ENCODE measurements at regions not wholly inside any gene's neighbourhood (a gene's known extent, or its start where the extent isn't known, plus 50 kb on each side); places are given as distances from the start of the nearest gene placed in this dataset.

GRCh38 chr20:60224914-60225313 lies 266.7 kb downstream of the CDH26 start:
- H3K27me3 Mint-ChIP-seq: peaks cover 3% of the 10 kb centered on the region
- no peak overlapping the region for H3K27ac Mint-ChIP-seq
- no peaks in the 10 kb centered on the region for H3K36me3 Mint-ChIP-seq
- H3K4me1 Mint-ChIP-seq: no peaks in the 10 kb centered on the region
- H3K9me3 Mint-ChIP-seq: peaks cover 3% of the 10 kb centered on the region
- DNase-seq (ENCODE audit: low spot score in 2 of 2) (no peak), ATAC-seq (ENCODE audit: low read depth) (no peak)
- no peak overlapping the region for H3K4me3 Mint-ChIP-seq

GRCh38 chr20:60228255-60228654 lies 270.0 kb downstream of the CDH26 start:
- Mint-ChIP-seq H3K9me3 (peaks cover 3% of the 10 kb centered on the region), H3K27ac (no peak overlapping the region), H3K4me3 (no peak overlapping the region), H3K36me3 (no peaks in the 10 kb centered on the region), H3K4me1 (no peaks in the 10 kb centered on the region), H3K27me3 (no peaks in the 10 kb centered on the region)
- ATAC-seq (ENCODE audit: low read depth): no peak
- DNase-seq (ENCODE audit: low spot score in 2 of 2): no peak

GRCh38 chr20:60232380-60232779 lies 274.2 kb downstream of the CDH26 start:
- H3K27me3 Mint-ChIP-seq: no peaks in the 10 kb centered on the region
- no peaks in the 10 kb centered on the region for H3K36me3 Mint-ChIP-seq
- no peak for ATAC-seq (ENCODE audit: low read depth)
- peaks cover 5% of the 10 kb centered on the region for H3K9me3 Mint-ChIP-seq
- H3K4me1 Mint-ChIP-seq: no peaks in the 10 kb centered on the region
- no peak overlapping the region for H3K4me3 Mint-ChIP-seq
- DNase-seq (ENCODE audit: low spot score in 2 of 2): no peak
- no peak overlapping the region for H3K27ac Mint-ChIP-seq

- no peak overlapping the region for H3K27ac Mint-ChIP-seq
- no peaks in the 10 kb centered on the region for H3K36me3 Mint-ChIP-seq
- peaks cover 5% of the 10 kb centered on the region for H3K9me3 Mint-ChIP-seq
- no peaks in the 10 kb centered on the region for H3K27me3 Mint-ChIP-seq
- no peak overlapping the region for H3K4me3 Mint-ChIP-seq
- no peak for DNase-seq (ENCODE audit: low spot score in 2 of 2)
- H3K4me1 Mint-ChIP-seq: no peaks in the 10 kb centered on the region
- no peak for ATAC-seq (ENCODE audit: low read depth)
Observed at GRCh38 chr20:60233018-60233630, 274.9 kb downstream of the CDH26 start.

GRCh38 chr20:60236613-60237012 lies 278.4 kb downstream of the CDH26 start:
- Mint-ChIP-seq H3K4me1 (no peaks in the 10 kb centered on the region), H3K27me3 (no peaks in the 10 kb centered on the region), H3K9me3 (peaks cover 2% of the 10 kb centered on the region), H3K4me3 (no peak overlapping the region), H3K27ac (no peak overlapping the region), H3K36me3 (no peaks in the 10 kb centered on the region)
- ATAC-seq (ENCODE audit: low read depth) (no peak), DNase-seq (ENCODE audit: low spot score in 2 of 2) (no peak)

GRCh38 chr20:60237981-60238380 lies 279.8 kb downstream of the CDH26 start:
- Mint-ChIP-seq H3K4me3 (no peak overlapping the region), H3K27ac (no peak overlapping the region), H3K9me3 (peaks cover 2% of the 10 kb centered on the region), H3K36me3 (no peaks in the 10 kb centered on the region), H3K4me1 (no peaks in the 10 kb centered on the region), H3K27me3 (no peaks in the 10 kb centered on the region)
- ATAC-seq (ENCODE audit: low read depth) (no peak), DNase-seq (ENCODE audit: low spot score in 2 of 2) (no peak)

GRCh38 chr20:60238992-60239660 lies 280.9 kb downstream of the CDH26 start:
- peaks cover 2% of the 10 kb centered on the region for H3K9me3 Mint-ChIP-seq
- no peak overlapping the region for H3K27ac Mint-ChIP-seq
- no peaks in the 10 kb centered on the region for H3K4me1 Mint-ChIP-seq
- no peak overlapping the region for H3K4me3 Mint-ChIP-seq
- no peak for DNase-seq (ENCODE audit: low spot score in 2 of 2)
- no peaks in the 10 kb centered on the region for H3K27me3 Mint-ChIP-seq
- H3K36me3 Mint-ChIP-seq: no peaks in the 10 kb centered on the region
- ATAC-seq (ENCODE audit: low read depth): no peak

GRCh38 chr20:60239956-60240355 lies 281.7 kb downstream of the CDH26 start:
- H3K27me3 Mint-ChIP-seq: no peaks in the 10 kb centered on the region
- no peak overlapping the region for H3K27ac Mint-ChIP-seq
- ATAC-seq (ENCODE audit: low read depth): no peak
- no peak for DNase-seq (ENCODE audit: low spot score in 2 of 2)
- H3K4me3 Mint-ChIP-seq: no peak overlapping the region
- no peaks in the 10 kb centered on the region for H3K4me1 Mint-ChIP-seq
- H3K36me3 Mint-ChIP-seq: no peaks in the 10 kb centered on the region
- H3K9me3 Mint-ChIP-seq: no peaks in the 10 kb centered on the region

- H3K36me3 Mint-ChIP-seq: no peaks in the 10 kb centered on the region
- no peaks in the 10 kb centered on the region for H3K27me3 Mint-ChIP-seq
- no peak overlapping the region for H3K27ac Mint-ChIP-seq
- no peak overlapping the region for H3K4me3 Mint-ChIP-seq
- DNase-seq (ENCODE audit: low spot score in 2 of 2) (no peak), ATAC-seq (ENCODE audit: low read depth) (no peak)
- H3K4me1 Mint-ChIP-seq: no peaks in the 10 kb centered on the region
- no peaks in the 10 kb centered on the region for H3K9me3 Mint-ChIP-seq
Observed at GRCh38 chr20:60240415-60240814, 282.2 kb downstream of the CDH26 start.

GRCh38 chr20:60240986-60241385 lies 282.8 kb downstream of the CDH26 start:
- DNase-seq (ENCODE audit: low spot score in 2 of 2): no peak

GRCh38 chr20:60242836-60243505 lies 284.7 kb downstream of the CDH26 start:
- Mint-ChIP-seq H3K4me1 (no peaks in the 10 kb centered on the region), H3K4me3 (no peak overlapping the region), H3K27ac (no peak overlapping the region), H3K27me3 (no peaks in the 10 kb centered on the region), H3K36me3 (no peaks in the 10 kb centered on the region), H3K9me3 (peaks cover 2% of the 10 kb centered on the region)
- DNase-seq (ENCODE audit: low spot score in 2 of 2) (no peak), ATAC-seq (ENCODE audit: low read depth) (no peak)

More at GRCh38 chr20:60240986-60241385, 282.8 kb downstream of the CDH26 start:
- no peak for ATAC-seq (ENCODE audit: low read depth)
- no peaks in the 10 kb centered on the region for H3K36me3 Mint-ChIP-seq
- no peak overlapping the region for H3K4me3 Mint-ChIP-seq
- H3K27me3 Mint-ChIP-seq: no peaks in the 10 kb centered on the region
- H3K9me3 Mint-ChIP-seq: no peaks in the 10 kb centered on the region
- no peaks in the 10 kb centered on the region for H3K4me1 Mint-ChIP-seq
- no peak overlapping the region for H3K27ac Mint-ChIP-seq

- no peak overlapping the region for H3K27ac Mint-ChIP-seq
Observed at GRCh38 chr20:60244373-60245146, 286.3 kb downstream of the CDH26 start.

GRCh38 chr20:60246751-60247150 lies 288.5 kb downstream of the CDH26 start:
- H3K4me1 Mint-ChIP-seq: no peaks in the 10 kb centered on the region
- H3K36me3 Mint-ChIP-seq: no peaks in the 10 kb centered on the region
- H3K27me3 Mint-ChIP-seq: peaks cover 4% of the 10 kb centered on the region
- no peak overlapping the region for H3K27ac Mint-ChIP-seq
- H3K9me3 Mint-ChIP-seq: peaks cover 4% of the 10 kb centered on the region
- ATAC-seq (ENCODE audit: low read depth) (no peak), DNase-seq (ENCODE audit: low spot score in 2 of 2) (no peak)
- H3K4me3 Mint-ChIP-seq: no peak overlapping the region

More at GRCh38 chr20:60244373-60245146, 286.3 kb downstream of the CDH26 start:
- Mint-ChIP-seq H3K4me1 (no peaks in the 10 kb centered on the region), H3K4me3 (no peak overlapping the region), H3K9me3 (peaks cover 2% of the 10 kb centered on the region), H3K27me3 (no peaks in the 10 kb centered on the region), H3K36me3 (no peaks in the 10 kb centered on the region)
- DNase-seq (ENCODE audit: low spot score in 2 of 2) (no peak), ATAC-seq (ENCODE audit: low read depth) (no peak)

- H3K4me3 Mint-ChIP-seq: no peak overlapping the region
- peaks cover 4% of the 10 kb centered on the region for H3K27me3 Mint-ChIP-seq
- peaks cover 4% of the 10 kb centered on the region for H3K9me3 Mint-ChIP-seq
- no peak overlapping the region for H3K27ac Mint-ChIP-seq
- H3K4me1 Mint-ChIP-seq: no peaks in the 10 kb centered on the region
- no peaks in the 10 kb centered on the region for H3K36me3 Mint-ChIP-seq
- no peak for ATAC-seq (ENCODE audit: low read depth)
- no peak for DNase-seq (ENCODE audit: low spot score in 2 of 2)
Observed at GRCh38 chr20:60249436-60249835, 291.2 kb downstream of the CDH26 start.
